ENCODE measurements at regions not wholly inside any gene's neighbourhood (a gene's known extent, or its start where the extent isn't known, plus 50 kb on each side); places are given as distances from the start of the nearest gene placed in this dataset.

DNA sequence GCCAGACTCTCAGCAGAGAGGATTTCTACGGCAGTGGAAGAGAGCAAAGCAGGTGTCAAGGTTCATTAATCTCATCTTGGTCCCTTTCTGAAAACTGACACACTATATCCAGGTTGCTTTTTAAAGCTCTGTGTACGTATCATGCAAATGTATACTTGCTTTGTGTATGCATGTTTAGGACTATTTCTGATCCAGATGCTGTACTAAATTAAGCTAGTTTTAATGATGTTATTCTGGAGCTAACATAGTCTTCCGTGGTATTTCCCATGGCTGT is 59.2 kb upstream of the SNX9 start:
- TF ChIP-seq, protein P1, sequence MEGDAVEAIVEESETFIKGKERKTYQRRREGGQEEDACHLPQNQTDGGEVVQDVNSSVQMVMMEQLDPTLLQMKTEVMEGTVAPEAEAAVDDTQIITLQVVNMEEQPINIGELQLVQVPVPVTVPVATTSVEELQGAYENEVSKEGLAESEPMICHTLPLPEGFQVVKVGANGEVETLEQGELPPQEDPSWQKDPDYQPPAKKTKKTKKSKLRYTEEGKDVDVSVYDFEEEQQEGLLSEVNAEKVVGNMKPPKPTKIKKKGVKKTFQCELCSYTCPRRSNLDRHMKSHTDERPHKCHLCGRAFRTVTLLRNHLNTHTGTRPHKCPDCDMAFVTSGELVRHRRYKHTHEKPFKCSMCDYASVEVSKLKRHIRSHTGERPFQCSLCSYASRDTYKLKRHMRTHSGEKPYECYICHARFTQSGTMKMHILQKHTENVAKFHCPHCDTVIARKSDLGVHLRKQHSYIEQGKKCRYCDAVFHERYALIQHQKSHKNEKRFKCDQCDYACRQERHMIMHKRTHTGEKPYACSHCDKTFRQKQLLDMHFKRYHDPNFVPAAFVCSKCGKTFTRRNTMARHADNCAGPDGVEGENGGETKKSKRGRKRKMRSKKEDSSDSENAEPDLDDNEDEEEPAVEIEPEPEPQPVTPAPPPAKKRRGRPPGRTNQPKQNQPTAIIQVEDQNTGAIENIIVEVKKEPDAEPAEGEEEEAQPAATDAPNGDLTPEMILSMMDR (IDR thresholded peaks at IDR 0.05), result no peak
- TF ChIP-seq POLR2A (IDR thresholded peaks at IDR 0.05), result no peak

All from tibial nerve (tissue), 3 donors.